Spleen (tissue), 11 donors: ENCODE measurements at regions not wholly inside any gene's neighbourhood (a gene's known extent, or its start where the extent isn't known, plus 50 kb on each side); places are given as distances from the start of the nearest gene placed in this dataset.

Experiments
- DNase-seq: peaks from one replicate; pipeline ENCODE4 v3.0.0-alpha.2; 2020
- H3K27ac ChIP-seq, 8 donors: fragments of 200-600 bp; sonication (generic) in 7 of 8; 1 replicate in 4 of 8; 2 replicates in 4 of 8; pipeline versions ENCODE4 v1.5.0 to v1.8.0; 2016 to 2021; ENCODE audit warnings: inconsistent platforms in 4 of 8, mild to moderate bottlenecking in 4 of 8, moderate library complexity in 1 of 8
- H3K27me3 ChIP-seq, 7 donors: fragments of 200-600 bp; sonication (generic) in 6 of 7; replicated peaks in 1 of 7; 1 replicate in 4 of 7; 2 replicates in 3 of 7; pipeline versions ENCODE4 v1.5.0 to v1.8.0; 2016 to 2021; ENCODE audit warnings: inconsistent platforms in 3 of 7, mild to moderate bottlenecking in 1 of 7
- H3K36me3 ChIP-seq, 6 donors: fragments of 200-600 bp; sonication (generic) in 5 of 6; 1 replicate in 4 of 6; 2 replicates in 2 of 6; pipeline versions ENCODE4 v1.5.0 to v1.8.0; 2016 to 2021; ENCODE audit warnings: inconsistent platforms in 2 of 6
- H3K4me1 ChIP-seq, 6 donors: fragments of 200-600 bp; sonication (generic) in 5 of 6; 1 replicate in 3 of 6; 2 replicates in 3 of 6; pipeline versions ENCODE4 v1.5.0 to v1.8.0; 2016 to 2021; ENCODE audit warnings: inconsistent platforms in 3 of 6
- H3K4me3 ChIP-seq, 8 donors: fragments of 200-600 bp; sonication (generic) in 7 of 8; 1 replicate in 4 of 8; 2 replicates in 4 of 8; pipeline versions ENCODE4 v1.5.0 to v1.8.0; 2016 to 2021; ENCODE audit warnings: inconsistent platforms in 4 of 8, mild to moderate bottlenecking in 4 of 8, moderate library complexity in 2 of 8
- H3K9me3 ChIP-seq, 8 donors: fragments of 200-600 bp; sonication (generic) in 7 of 8; 1 replicate in 4 of 8; 2 replicates in 4 of 8; pipeline versions ENCODE4 v1.5.0 to v1.8.0; 2016 to 2021; ENCODE audit warnings: inconsistent platforms in 4 of 8
- CTCF ChIP-seq, 11 experiments: fragments of 200-600 bp in 7 of 11; fragments of 450-650 bp in 4 of 11; sonication (generic) in 4 of 11; IDR thresholded peaks in 8 of 11; conservative IDR thresholded peaks in 3 of 11; 1 replicate in 7 of 11; 2 replicates in 4 of 11; pipeline versions ENCODE4 v1.4.0 to v1.8.0; 2016 to 2021; ENCODE audit warnings: antibody characterized with exemption in 11 of 11, inconsistent platforms in 4 of 11, mild to moderate bottlenecking in 1 of 11
- POLR2A ChIP-seq, 3 donors: fragments of 450-650 bp; IDR thresholded peaks; one replicate each; pipeline ENCODE4 v1.5.1; 2017; ENCODE audit warnings: antibody characterized with exemption in 3 of 3, mild to moderate bottlenecking in 1 of 3
- POLR2AphosphoS5 ChIP-seq, 3 donors: sonication (generic); formaldehyde crosslinking; IDR thresholded peaks; one replicate each; pipeline ENCODE4 v1.5.1; 2017; ENCODE audit warnings: antibody characterized with exemption in 3 of 3
- WGBS, 5 donors: extraction: QIAGEN DNeasy Blood & Tissue Kit in 3 of 5; methylation state at CpG; one replicate each; pipeline versions ENCODE4 v1.1.5 to v1.1.7; 2013 to 2018; 5-methylcytosine and 5-hydroxymethylcytosine counted together
- intact Hi-C: fragments of 100-400 bp; cut with DNase I; formaldehyde crosslinking; loops from one replicate; pipeline ENCODE4 v1.15.0; 2023; ENCODE audit warnings: low total_unique reads
- donor health status: healthy with polysubstance abuse.
- donor health status: DM: no; HTN: no; CAD: no; lungs with moderate emphysema.
- donor health status: DM: no; HTN: no; CAD: no.
- donor health status: Bipolar disorder and iron deficiency.
- donor health status: healthy.
- donor health status: DM: no; HTN: no; CAD: no.
- donor health status: DM: yes; HTN: yes; CAD: no.

- no peak overlapping the region for H3K27ac ChIP-seq
Measured at GRCh38 chr17:65441053-65441605, 120.3 kb downstream of the AXIN2 start.

GRCh38 chr17:65438708-65439294 lies 122.6 kb downstream of the AXIN2 start:
- TF ChIP-seq CTCF (IDR thresholded peaks at IDR 0.05 in 8 of 11, conservative IDR thresholded peaks at IDR 0.05 in 3 of 11), result no peak
- no peak for TF ChIP-seq POLR2A (IDR thresholded peaks at IDR 0.05)
- TF ChIP-seq POLR2AphosphoS5 (IDR thresholded peaks at IDR 0.05), result no peak
- intact Hi-C loops, result no loop called here
- no peak overlapping the region for H3K27ac ChIP-seq
- H3K9me3 ChIP-seq, result no peaks in the 10 kb centered on the region
- H3K4me1 ChIP-seq, result no peaks in the 10 kb centered on the region
- H3K27me3 ChIP-seq, result peaks cover 0 to 29% (median 7%) of the 10 kb centered on the region in 7 donors
- DNase-seq, result no peak
- WGBS, 5 donors, result 12 to 44% (median 29%) methylated on average over 6 to 7 of the region's 7 CpGs
- no peak overlapping the region for H3K4me3 ChIP-seq
- no peaks in the 10 kb centered on the region for H3K36me3 ChIP-seq

More at GRCh38 chr17:65441053-65441605, 120.3 kb downstream of the AXIN2 start:
- intact Hi-C loops, result no loop called here
- TF ChIP-seq CTCF (IDR thresholded peaks at IDR 0.05 in 8 of 11, conservative IDR thresholded peaks at IDR 0.05 in 3 of 11) (no peak), POLR2A (IDR thresholded peaks at IDR 0.05) (no peak), POLR2AphosphoS5 (IDR thresholded peaks at IDR 0.05) (no peak)
- no peak for DNase-seq
- peaks cover 0 to 25% (median 7%) of the 10 kb centered on the region in 7 donors for H3K27me3 ChIP-seq
- no peaks in the 10 kb centered on the region for H3K9me3 ChIP-seq
- H3K4me1 ChIP-seq, result no peaks in the 10 kb centered on the region
- H3K4me3 ChIP-seq, result no peak overlapping the region
- WGBS, 5 donors, result 46 to 81% (median 56%) methylated on average over 2 of the region's 2 CpGs
- H3K36me3 ChIP-seq, result no peaks in the 10 kb centered on the region

- Histone ChIP-seq H3K27ac (no peak overlapping the region), H3K4me3 (no peak overlapping the region), H3K27me3 (peaks cover 0 to 29% (median 7%) of the 10 kb centered on the region in 7 donors), H3K36me3 (no peaks in the 10 kb centered on the region), H3K9me3 (peaks cover 0 to 5% (median under 1%) of the 10 kb centered on the region in 8 donors), H3K4me1 (no peaks in the 10 kb centered on the region)
- TF ChIP-seq POLR2AphosphoS5 (IDR thresholded peaks at IDR 0.05) (no peak), CTCF (IDR thresholded peaks at IDR 0.05 in 8 of 11, conservative IDR thresholded peaks at IDR 0.05 in 3 of 11) (no peak), POLR2A (IDR thresholded peaks at IDR 0.05) (no peak)
- whole genome bisulfite sequencing, 5 donors, result 56 to 65% (median 58%) methylated on average over 11 of the region's 11 CpGs
- DNase-seq, result no peak
- intact Hi-C loops, result no loop called here
Measured at GRCh38 chr17:65438173-65438572, 123.3 kb downstream of the AXIN2 start.

GRCh38 chr17:65436871-65437270 lies 124.6 kb downstream of the AXIN2 start:
- H3K27ac ChIP-seq, result no peak overlapping the region
- no peaks in the 10 kb centered on the region for H3K36me3 ChIP-seq
- WGBS, 5 donors, result 64 to 82% (median 81%) methylated on average over 10 of the region's 10 CpGs
- DNase-seq, result no peak
- intact Hi-C loops, result no loop called here
- H3K4me1 ChIP-seq, result no peaks in the 10 kb centered on the region
- peaks cover 0 to 29% (median 7%) of the 10 kb centered on the region in 7 donors for H3K27me3 ChIP-seq
- H3K4me3 ChIP-seq, result no peak overlapping the region
- H3K9me3 ChIP-seq, result peaks cover 0 to 18% (median 10%) of the 10 kb centered on the region in 8 donors
- no peak for TF ChIP-seq CTCF (IDR thresholded peaks at IDR 0.05 in 8 of 11, conservative IDR thresholded peaks at IDR 0.05 in 3 of 11)
- no peak for TF ChIP-seq POLR2A (IDR thresholded peaks at IDR 0.05)
- no peak for TF ChIP-seq POLR2AphosphoS5 (IDR thresholded peaks at IDR 0.05)
